NCI-H526 treated with DMSO at 0.1 percent for 48 hours (cell line): ENCODE measurements at regions not wholly inside any gene's neighbourhood (a gene's known extent, or its start where the extent isn't known, plus 50 kb on each side); places are given as distances from the start of the nearest gene placed in this dataset.

Experiments
- DNase-seq: peaks from one replicate; lab custom pipeline; 2025; lab: John Stamatoyannopoulos, UW

DNA sequence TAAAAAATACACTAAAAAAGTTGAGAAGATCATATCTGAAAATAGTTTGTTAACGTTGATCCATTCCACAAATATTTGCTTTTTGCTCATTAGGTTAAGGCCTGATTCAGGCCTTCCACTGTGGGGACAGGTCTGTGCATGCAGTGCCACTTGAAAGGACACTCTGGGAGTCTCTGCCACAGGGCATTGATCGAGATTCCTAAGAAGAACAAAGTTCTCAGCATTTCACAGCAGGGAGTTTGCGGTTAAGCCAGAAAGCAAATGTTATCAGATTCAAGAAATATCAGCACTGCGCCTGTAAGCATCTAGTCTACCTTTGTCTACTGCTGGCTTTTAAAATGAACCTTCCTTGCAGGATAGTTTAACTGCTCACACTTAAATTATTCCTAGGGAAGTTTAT lies 62.2 kb upstream of the TNIP3 start:
- no peak for DNase-seq

GRCh38 chr4:121221608-121222007 lies 57.5 kb upstream of the TNIP3 start:
- DNase-seq: no peak

DNA sequence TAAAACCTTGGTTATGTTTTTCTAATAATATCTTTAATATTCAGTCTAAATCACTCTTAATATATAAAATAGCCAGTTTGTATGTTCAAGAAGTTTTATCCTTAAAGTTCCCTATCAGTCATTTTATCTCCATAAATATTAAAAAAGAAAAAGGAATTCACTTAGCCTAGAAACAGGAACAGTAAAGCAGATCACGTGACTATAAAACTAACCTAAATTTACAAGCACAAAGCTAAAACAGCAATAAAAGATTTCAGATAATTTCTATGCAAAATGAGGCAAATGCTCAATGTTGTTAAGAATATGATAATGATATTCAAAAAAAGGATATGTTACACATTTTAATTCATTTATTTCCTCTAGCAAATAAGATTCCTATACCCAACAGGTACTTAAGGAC lies 57.1 kb upstream of the TNIP3 start:
- no peak for DNase-seq

DNA sequence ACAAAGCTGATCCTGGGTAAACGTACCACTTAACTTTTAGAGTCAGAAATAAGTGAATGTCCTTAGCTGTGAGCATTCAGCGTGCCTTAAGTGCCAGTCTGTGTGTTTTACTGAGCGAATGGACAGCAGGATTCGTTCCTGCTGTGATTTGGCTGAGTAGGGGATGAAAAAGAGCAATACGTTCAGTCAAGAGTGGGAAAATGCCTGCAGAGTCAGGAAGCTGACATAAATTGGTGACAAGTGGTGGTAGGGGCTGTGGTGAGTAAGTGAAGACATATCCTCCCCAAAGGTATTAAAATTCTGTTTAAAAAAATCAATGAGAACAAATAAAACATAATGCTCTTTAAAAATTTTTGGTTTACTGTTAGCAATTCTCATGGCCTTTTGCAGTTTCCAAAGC lies 56.6 kb upstream of the TNIP3 start:
- DNase-seq: no peak

DNA sequence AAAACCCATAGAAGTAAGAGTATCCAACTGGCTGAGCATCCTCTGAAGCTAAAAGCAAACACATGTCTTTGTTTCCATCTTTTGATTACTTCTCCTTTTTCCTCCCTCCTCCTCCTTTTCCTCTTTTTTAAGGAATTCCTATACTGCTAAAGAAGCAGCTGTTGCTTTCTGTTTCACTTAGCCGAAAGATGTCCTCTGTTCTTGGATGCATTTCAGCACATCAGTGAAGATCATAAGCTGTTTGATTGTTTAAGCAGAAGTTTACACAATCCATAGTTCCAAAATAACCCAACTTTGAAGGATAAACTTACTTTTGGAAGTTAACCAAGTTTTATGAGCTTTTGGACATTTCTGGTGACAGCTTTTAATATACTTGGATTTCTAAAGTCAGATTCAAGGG lies 55.1 kb upstream of the TNIP3 start:
- DNase-seq: no peak

- DNase-seq: no peak
Measured at GRCh38 chr4:121217351-121217750, 53.2 kb upstream of the TNIP3 start.

DNA sequence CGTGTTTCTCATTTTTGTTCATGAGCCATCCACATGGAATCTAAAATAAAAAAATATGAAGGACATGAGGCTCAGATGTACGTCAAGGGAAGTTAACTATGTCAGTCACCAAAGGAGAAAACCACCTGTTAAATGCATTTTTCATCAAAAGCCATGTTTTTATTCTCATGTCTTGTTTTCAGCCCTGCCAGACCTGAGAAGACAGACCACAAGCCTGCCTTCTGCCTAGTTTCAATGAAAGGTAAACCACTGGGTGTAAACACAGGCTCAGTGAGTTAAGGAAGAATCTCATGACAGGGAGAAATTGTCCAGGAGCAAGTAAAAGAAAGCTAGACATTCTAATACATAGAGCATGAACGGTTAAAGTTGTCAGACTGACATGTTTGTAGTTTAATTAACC lies 52.3 kb upstream of the TNIP3 start:
- DNase-seq: no peak

DNA sequence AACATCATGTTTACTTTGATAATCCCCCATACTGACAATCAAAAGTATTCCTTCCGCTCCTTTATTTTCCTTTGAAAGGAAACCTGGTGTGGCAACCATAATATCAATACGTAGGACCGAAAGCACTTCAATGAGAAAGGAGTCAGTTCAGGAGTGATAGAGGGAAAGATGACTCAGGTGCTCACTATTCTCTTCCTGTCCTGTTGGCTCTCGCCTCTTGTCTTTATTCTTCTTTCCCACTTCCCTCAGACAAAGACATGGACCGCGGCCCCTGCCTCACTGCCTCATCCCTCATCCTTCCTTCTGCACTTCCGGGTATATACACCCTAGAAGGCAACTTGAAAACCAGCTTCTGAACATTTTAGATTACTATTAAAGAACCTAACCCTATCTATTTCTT lies 49.8 kb upstream of the TNIP3 start:
- no peak for DNase-seq
